Activated CD4-positive, alpha-beta T cell treated with anti-CD3 and anti-CD28 coated beads for 36 hours (primary cell): ENCODE measurements at regions not wholly inside any gene's neighbourhood (a gene's known extent, or its start where the extent isn't known, plus 50 kb on each side); places are given as distances from the start of the nearest gene placed in this dataset.
"Not testable (repeated sequence)": the region's sequence is repeated elsewhere in the genome, so short reads cannot be mapped to it uniquely, and the experiment has no call there.

Source experiments
- ATAC-seq: fragments of 200-7000 bp; cut with Tn5 transposase; one replicate; pipeline ENCODE4 v1.10.0; 2021; ENCODE audit warnings: mild to moderate bottlenecking, moderate library complexity
- CTCF ChIA-PET: fragments of 350-600 bp; sonication (Branson Sonifier 250); formaldehyde crosslinking; loops from one replicate; lab custom pipeline; 2021; ENCODE audit warnings: antibody characterized with exemption; lab: Charles Lee
- POLR2A ChIA-PET: fragments of 350-600 bp; sonication (Branson Sonifier 250); formaldehyde crosslinking; loops from one replicate; lab custom pipeline; 2021; ENCODE audit warnings: antibody characterized with exemption, inconsistent platforms; lab: Charles Lee
- DNase-seq: peaks from one replicate; pipeline ENCODE4 v3.0.0-alpha.2; 2020
- H3K27ac Mint-ChIP-seq: one replicate; pipeline ENCODE4 v1.8.0; 2021; ENCODE audit warnings: mixed read lengths
- H3K27me3 Mint-ChIP-seq: one replicate; pipeline ENCODE4 v1.8.0; 2021; ENCODE audit warnings: mixed read lengths
- H3K36me3 Mint-ChIP-seq: one replicate; pipeline ENCODE4 v1.8.0; 2021; ENCODE audit warnings: low read depth, mixed read lengths
- H3K4me1 Mint-ChIP-seq: one replicate; pipeline ENCODE4 v1.8.0; 2021; ENCODE audit warnings: mixed read lengths
- H3K4me3 Mint-ChIP-seq: one replicate; pipeline ENCODE4 v1.8.0; 2021; ENCODE audit warnings: mild to moderate bottlenecking, moderate library complexity, mixed read lengths
- H3K9me3 Mint-ChIP-seq: one replicate; pipeline ENCODE4 v1.8.0; 2021; ENCODE audit warnings: low read depth, mixed read lengths
- intact Hi-C, 2 experiments: fragments of 100-400 bp; cut with DNase I in 1 of 2; cut with micrococcal nuclease in 1 of 2; formaldehyde crosslinking; loops; one replicate each; pipeline versions ENCODE4 v1.14.2 to v1.15.1; 2022 to 2024; cut with DNase I, micrococcal nuclease

- CTCF ChIA-PET, result interaction anchor here (1.0 kb wide), 1 partner anchor 16 kb away, joined by 4 read pairs; no protein-coding TSS in a partner anchor
- H3K36me3 Mint-ChIP-seq, ATAC-seq, DNase-seq, H3K4me3 Mint-ChIP-seq, H3K9me3 Mint-ChIP-seq, POLR2A ChIA-PET, H3K27ac Mint-ChIP-seq, H3K4me1 Mint-ChIP-seq: not testable (repeated sequence)
- peaks cover 12% of the 10 kb centered on the region for H3K27me3 Mint-ChIP-seq
- intact Hi-C loops, result loop anchor here in 1 of 2 experiments (10.0 kb wide), 1 partner anchor 331 kb away; no protein-coding TSS in a partner anchor
Observed at GRCh38 chr6:125643967-125644661, 105.3 kb upstream of the HEY2 start.

GRCh38 chr6:125647391-125647790 is 102.0 kb upstream of the HEY2 start:
- ATAC-seq, result no peak
- Mint-ChIP-seq H3K36me3 (no peaks in the 10 kb centered on the region), H3K9me3 (no peaks in the 10 kb centered on the region), H3K27ac (no peak overlapping the region), H3K4me3 (no peak overlapping the region), H3K4me1 (no peaks in the 10 kb centered on the region), H3K27me3 (peaks cover 7% of the 10 kb centered on the region)
- intact Hi-C loops, result loop anchor here in 1 of 2 experiments (10.0 kb wide), 1 partner anchor 327 kb away; no protein-coding TSS in a partner anchor
- DNase-seq, result no peak
- ChIA-PET CTCF (no interaction called here), POLR2A (no interaction called here)

GRCh38 chr6:125653752-125654151 is 95.7 kb upstream of the HEY2 start:
- H3K4me3 Mint-ChIP-seq, CTCF ChIA-PET, DNase-seq, H3K4me1 Mint-ChIP-seq, ATAC-seq, POLR2A ChIA-PET, intact Hi-C loops, H3K9me3 Mint-ChIP-seq, H3K27ac Mint-ChIP-seq, H3K36me3 Mint-ChIP-seq: not testable (repeated sequence)
- H3K27me3 Mint-ChIP-seq, result peaks cover 13% of the 10 kb centered on the region

- Mint-ChIP-seq H3K4me3 (no peak overlapping the region), H3K27ac (no peak overlapping the region), H3K36me3 (no peaks in the 10 kb centered on the region), H3K27me3 (peaks cover 13% of the 10 kb centered on the region), H3K9me3 (no peaks in the 10 kb centered on the region), H3K4me1 (no peaks in the 10 kb centered on the region)
- POLR2A ChIA-PET, result no interaction called here
- intact Hi-C loops, result no loop called here
- ATAC-seq, result no peak
- no peak for DNase-seq
- CTCF ChIA-PET, result no interaction called here
Observed at GRCh38 chr6:125655511-125655910, 93.9 kb upstream of the HEY2 start.

- no peak overlapping the region for H3K27ac Mint-ChIP-seq
- H3K9me3 Mint-ChIP-seq, result no peaks in the 10 kb centered on the region
- ATAC-seq (no peak), DNase-seq (no peak)
- POLR2A ChIA-PET, result no interaction called here
- intact Hi-C loops, result no loop called here
- H3K4me1 Mint-ChIP-seq, result no peaks in the 10 kb centered on the region
- H3K4me3 Mint-ChIP-seq, result no peak overlapping the region
- CTCF ChIA-PET, result no interaction called here
- no peaks in the 10 kb centered on the region for H3K36me3 Mint-ChIP-seq
- H3K27me3 Mint-ChIP-seq, result peaks cover 13% of the 10 kb centered on the region
Observed at GRCh38 chr6:125656287-125656870, 93.1 kb upstream of the HEY2 start.

GRCh38 chr6:125658136-125658535 is 91.3 kb upstream of the HEY2 start:
- H3K4me1 Mint-ChIP-seq, result no peaks in the 10 kb centered on the region
- DNase-seq (no peak), ATAC-seq (no peak)
- intact Hi-C loops, result no loop called here
- ChIA-PET CTCF (no interaction called here), POLR2A (no interaction called here)
- no peak overlapping the region for H3K27ac Mint-ChIP-seq
- H3K9me3 Mint-ChIP-seq, result no peaks in the 10 kb centered on the region
- H3K27me3 Mint-ChIP-seq, result peaks cover 14% of the 10 kb centered on the region
- H3K4me3 Mint-ChIP-seq, result no peak overlapping the region
- no peaks in the 10 kb centered on the region for H3K36me3 Mint-ChIP-seq

GRCh38 chr6:125658759-125659431 is 90.5 kb upstream of the HEY2 start:
- intact Hi-C loops, result no loop called here

GRCh38 chr6:125659887-125660286 is 89.5 kb upstream of the HEY2 start:
- POLR2A ChIA-PET, result no interaction called here

More at GRCh38 chr6:125658759-125659431, 90.5 kb upstream of the HEY2 start:
- no peak overlapping the region for H3K27ac Mint-ChIP-seq
- CTCF ChIA-PET, result no interaction called here
- no peaks in the 10 kb centered on the region for H3K9me3 Mint-ChIP-seq
- H3K4me3 Mint-ChIP-seq, result no peak overlapping the region
- peaks cover 13% of the 10 kb centered on the region for H3K27me3 Mint-ChIP-seq
- no peaks in the 10 kb centered on the region for H3K4me1 Mint-ChIP-seq
- no peaks in the 10 kb centered on the region for H3K36me3 Mint-ChIP-seq
- POLR2A ChIA-PET, result no interaction called here
- no peak for ATAC-seq
- no peak for DNase-seq

GRCh38 chr6:125662296-125662695 is 87.1 kb upstream of the HEY2 start:
- Mint-ChIP-seq H3K27me3 (peaks cover 8% of the 10 kb centered on the region), H3K36me3 (no peaks in the 10 kb centered on the region), H3K4me1 (no peaks in the 10 kb centered on the region), H3K27ac (no peak overlapping the region), H3K4me3 (no peak overlapping the region), H3K9me3 (no peaks in the 10 kb centered on the region)
- ChIA-PET POLR2A (no interaction called here), CTCF (no interaction called here)
- intact Hi-C loops, result no loop called here
- ATAC-seq (no peak), DNase-seq (no peak)

More at GRCh38 chr6:125659887-125660286, 89.5 kb upstream of the HEY2 start:
- CTCF ChIA-PET, result no interaction called here
- intact Hi-C loops, result no loop called here
- ATAC-seq (no peak), DNase-seq (no peak)
- H3K27me3 Mint-ChIP-seq, result peaks cover 17% of the 10 kb centered on the region
- H3K4me3 Mint-ChIP-seq, result no peak overlapping the region
- no peaks in the 10 kb centered on the region for H3K36me3 Mint-ChIP-seq
- no peak overlapping the region for H3K27ac Mint-ChIP-seq
- H3K9me3 Mint-ChIP-seq, result no peaks in the 10 kb centered on the region
- H3K4me1 Mint-ChIP-seq, result no peaks in the 10 kb centered on the region

- DNase-seq (no peak), ATAC-seq (no peak)
- no peaks in the 10 kb centered on the region for H3K9me3 Mint-ChIP-seq
- ChIA-PET POLR2A (no interaction called here), CTCF (interaction anchor here (0.7 kb wide), 1 partner anchor 432 kb away, joined by 3 read pairs; no protein-coding TSS in a partner anchor)
- H3K36me3 Mint-ChIP-seq, result no peaks in the 10 kb centered on the region
- no peaks in the 10 kb centered on the region for H3K4me1 Mint-ChIP-seq
- H3K4me3 Mint-ChIP-seq, result no peak overlapping the region
- no peak overlapping the region for H3K27ac Mint-ChIP-seq
- H3K27me3 Mint-ChIP-seq, result peaks cover 8% of the 10 kb centered on the region
- intact Hi-C loops, result no loop called here
Observed at GRCh38 chr6:125665295-125665814, 84.1 kb upstream of the HEY2 start.

GRCh38 chr6:125667326-125667725 is 82.1 kb upstream of the HEY2 start:
- ATAC-seq, result no peak
- H3K36me3 Mint-ChIP-seq, result no peaks in the 10 kb centered on the region
- H3K9me3 Mint-ChIP-seq, result no peaks in the 10 kb centered on the region
- H3K27ac Mint-ChIP-seq, result no peak overlapping the region
- H3K4me3 Mint-ChIP-seq, result no peak overlapping the region
- peaks cover 11% of the 10 kb centered on the region for H3K27me3 Mint-ChIP-seq
- CTCF ChIA-PET, result no interaction called here
- POLR2A ChIA-PET, result no interaction called here
- no peaks in the 10 kb centered on the region for H3K4me1 Mint-ChIP-seq
- intact Hi-C loops, result no loop called here
- no peak for DNase-seq
